Kidney (tissue), 13 donors: ENCODE measurements at regions not wholly inside any gene's neighbourhood (a gene's known extent, or its start where the extent isn't known, plus 50 kb on each side); places are given as distances from the start of the nearest gene placed in this dataset.

Experiments
- DNase-seq, 5 donors: peaks; one replicate each; pipeline ENCODE4 v3.0.0-alpha.2; 2013 to 2020
- FAIRE-seq: peaks from 2 replicates; lab custom pipeline; 2012; peaks lifted over from hg19 to GRCh38; lab: Jason Lieb, UNC
- H3K27ac ChIP-seq, 2 donors: one replicate each; pipeline ENCODE4 v1.7.0; 2013; ENCODE audit warnings: low read depth in 2 of 2, low read length in 2 of 2, inconsistent platforms in 1 of 2
- H3K27me3 ChIP-seq: one replicate; pipeline ENCODE4 v1.7.1; 2013; ENCODE audit warnings: low read length, inconsistent platforms; ENCODE audit not compliant: control insufficient read depth, insufficient read depth
- H3K36me3 ChIP-seq, 3 donors: one replicate each; pipeline versions ENCODE4 v1.7.0 to v1.7.1; 2013; ENCODE audit warnings: low read length in 3 of 3, control low read depth in 1 of 3, inconsistent platforms in 1 of 3; ENCODE audit not compliant: insufficient read depth in 3 of 3, control insufficient read depth in 2 of 3
- H3K4me1 ChIP-seq, 3 donors: one replicate each; pipeline versions ENCODE4 v1.7.0 to v1.7.1; 2013; ENCODE audit warnings: low read length in 3 of 3, inconsistent platforms in 1 of 3, low read depth in 1 of 3; ENCODE audit not compliant: control insufficient read depth in 2 of 3, insufficient read depth in 2 of 3
- H3K4me3 ChIP-seq, 3 donors: one replicate each; pipeline versions ENCODE4 v1.7.0 to v1.8.1; 2013; ENCODE audit warnings: low read length in 3 of 3, control low read depth in 1 of 3, inconsistent platforms in 1 of 3
- H3K9ac ChIP-seq, 3 donors: one replicate each; pipeline versions ENCODE4 v1.7.0 to v1.7.1; 2013; ENCODE audit warnings: low read length in 3 of 3, control low read depth in 1 of 3, inconsistent platforms in 1 of 3
- H3K9me3 ChIP-seq, 3 donors: one replicate each; pipeline versions ENCODE4 v1.7.0 to v1.7.1; 2013; ENCODE audit warnings: low read length in 3 of 3, control low read depth in 1 of 3, inconsistent platforms in 1 of 3; ENCODE audit not compliant: control insufficient read depth in 2 of 3, insufficient read depth in 1 of 3
- intact Hi-C: fragments of 100-400 bp; cut with DNase I; formaldehyde crosslinking; loops from one replicate; pipeline ENCODE4 v1.11.1; 2022
- TF ChIP-seq, protein P1 (sequence below): IDR thresholded peaks from 3 replicates; pipeline ENCODE4 v1.5.1; 2012; ENCODE audit warnings: mild to moderate bottlenecking, moderate library complexity, borderline replicate concordance; ENCODE audit not compliant: insufficient read depth; ENCODE audit errors: extremely low read depth
- donor health status: control.
- donor health status: control.
- donor health status: control.
- donor health status: control.
- donor health status: control.
- donor health status: DM: yes; HTN: yes; CAD: no.
- donor health status: Normal renal cell carcinoma (clear cell type).

DNA sequence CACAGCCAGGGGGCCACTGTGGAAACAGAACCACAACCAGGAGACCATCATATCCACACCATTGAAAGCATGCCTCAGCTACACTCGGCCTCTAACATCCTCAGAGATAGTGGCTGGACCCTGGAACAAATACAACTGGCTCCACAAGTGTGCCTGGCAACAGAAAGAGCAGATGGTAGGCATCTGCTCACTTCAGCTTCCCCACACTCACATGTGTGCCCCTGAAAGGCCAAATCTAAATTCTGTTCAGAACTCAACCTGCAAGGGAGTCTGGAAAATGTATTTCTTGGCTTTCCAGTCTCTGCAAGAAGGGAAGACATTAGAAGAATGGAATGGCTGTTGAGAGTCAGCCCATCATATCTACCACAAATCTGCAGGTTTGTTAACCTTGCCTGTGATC is 54.7 kb upstream of the CTNNB1 start:
- no peaks in the 10 kb centered on the region for H3K36me3 ChIP-seq
- H3K9me3 ChIP-seq, result peaks cover 0 to 4% (median 0%) of the 10 kb centered on the region in 3 donors
- TF ChIP-seq, protein P1, sequence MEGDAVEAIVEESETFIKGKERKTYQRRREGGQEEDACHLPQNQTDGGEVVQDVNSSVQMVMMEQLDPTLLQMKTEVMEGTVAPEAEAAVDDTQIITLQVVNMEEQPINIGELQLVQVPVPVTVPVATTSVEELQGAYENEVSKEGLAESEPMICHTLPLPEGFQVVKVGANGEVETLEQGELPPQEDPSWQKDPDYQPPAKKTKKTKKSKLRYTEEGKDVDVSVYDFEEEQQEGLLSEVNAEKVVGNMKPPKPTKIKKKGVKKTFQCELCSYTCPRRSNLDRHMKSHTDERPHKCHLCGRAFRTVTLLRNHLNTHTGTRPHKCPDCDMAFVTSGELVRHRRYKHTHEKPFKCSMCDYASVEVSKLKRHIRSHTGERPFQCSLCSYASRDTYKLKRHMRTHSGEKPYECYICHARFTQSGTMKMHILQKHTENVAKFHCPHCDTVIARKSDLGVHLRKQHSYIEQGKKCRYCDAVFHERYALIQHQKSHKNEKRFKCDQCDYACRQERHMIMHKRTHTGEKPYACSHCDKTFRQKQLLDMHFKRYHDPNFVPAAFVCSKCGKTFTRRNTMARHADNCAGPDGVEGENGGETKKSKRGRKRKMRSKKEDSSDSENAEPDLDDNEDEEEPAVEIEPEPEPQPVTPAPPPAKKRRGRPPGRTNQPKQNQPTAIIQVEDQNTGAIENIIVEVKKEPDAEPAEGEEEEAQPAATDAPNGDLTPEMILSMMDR, result no peak
- no peaks in the 10 kb centered on the region for H3K27me3 ChIP-seq
- intact Hi-C loops, result no loop called here
- no peaks in the 10 kb centered on the region for H3K4me1 ChIP-seq
- FAIRE-seq, result no peak
- DNase-seq, result no peak
- H3K9ac ChIP-seq, result no peak overlapping the region
- no peak overlapping the region for H3K4me3 ChIP-seq
- H3K27ac ChIP-seq, result no peak overlapping the region

DNA sequence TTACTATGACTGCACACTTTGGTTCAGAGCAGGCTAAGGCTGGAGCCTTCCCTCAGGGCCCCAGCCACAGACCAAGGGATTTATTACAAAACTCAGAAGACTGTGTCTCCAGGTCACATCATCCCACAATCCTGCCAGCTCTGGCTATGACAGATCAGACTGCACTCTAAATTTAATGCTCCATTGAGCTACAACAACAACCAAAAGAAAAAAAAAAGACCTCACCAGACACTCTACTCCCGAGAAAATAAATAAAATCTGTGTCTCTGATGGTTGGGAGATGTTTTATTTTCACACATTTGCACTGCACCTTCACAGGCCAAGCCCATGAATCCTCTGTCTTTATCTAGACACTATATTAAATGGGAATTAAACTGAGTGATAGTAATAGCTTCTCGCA is 50.8 kb upstream of the CTNNB1 start:
- H3K4me3 ChIP-seq, result no peak overlapping the region
- DNase-seq (peak in 4 of 5 donors; percentile 78 to 94 (median 86)), FAIRE-seq (no peak)
- H3K36me3 ChIP-seq, result no peaks in the 10 kb centered on the region
- no peaks in the 10 kb centered on the region for H3K4me1 ChIP-seq
- intact Hi-C loops, result no loop called here
- no peaks in the 10 kb centered on the region for H3K27me3 ChIP-seq
- H3K9ac ChIP-seq, result no peak overlapping the region
- H3K27ac ChIP-seq, result no peak overlapping the region
- H3K9me3 ChIP-seq, result peaks cover 0 to 4% (median 0%) of the 10 kb centered on the region in 3 donors
- TF ChIP-seq, protein P1, result no peak

DNA sequence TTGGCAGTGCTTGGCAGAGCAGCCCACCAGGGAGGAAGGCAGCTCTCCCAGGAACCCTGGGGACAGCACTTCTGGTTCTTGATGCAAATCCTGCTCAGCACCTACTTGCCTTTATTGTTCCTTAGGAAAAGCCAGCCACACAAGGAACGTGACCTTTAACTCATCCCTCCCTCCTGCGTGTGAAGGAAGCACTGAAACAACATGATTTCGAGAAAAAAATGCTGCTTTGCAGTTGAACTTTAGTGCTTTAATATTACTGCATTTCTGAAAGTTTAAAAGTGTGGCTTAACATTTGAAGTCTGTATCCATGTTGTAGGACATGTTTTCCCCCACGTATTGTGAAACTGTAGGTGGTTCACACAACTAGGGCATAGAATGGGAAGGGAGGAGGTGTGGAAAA is 50.4 kb upstream of the CTNNB1 start:
- no peak overlapping the region for H3K4me3 ChIP-seq
- H3K4me1 ChIP-seq, result no peaks in the 10 kb centered on the region
- intact Hi-C loops, result no loop called here
- DNase-seq, result peak in 2 of 5 donors; percentile 35 to 45
- peaks cover 0 to 4% (median 0%) of the 10 kb centered on the region in 3 donors for H3K9me3 ChIP-seq
- no peak overlapping the region for H3K27ac ChIP-seq
- H3K36me3 ChIP-seq, result no peaks in the 10 kb centered on the region
- no peaks in the 10 kb centered on the region for H3K27me3 ChIP-seq
- TF ChIP-seq, protein P1, result no peak
- no peak overlapping the region for H3K9ac ChIP-seq
- FAIRE-seq, result no peak
